GM19463 (cell line): ENCODE measurements at regions not wholly inside any gene's neighbourhood (a gene's known extent, or its start where the extent isn't known, plus 50 kb on each side); places are given as distances from the start of the nearest gene placed in this dataset.

ENCODE experiments used
- ATAC-seq: cut with Tn5 transposase; IDR thresholded peaks from one replicate; pipeline ENCODE4 v1.9.1; 2021; ENCODE audit warnings: mild to moderate bottlenecking, moderate library complexity; ENCODE audit not compliant: unreplicated experiment

- ATAC-seq, result no peak
These were observed 246.2 kb downstream of the LRFN2 start for GRCh38 chr6:40340957-40341356.

DNA sequence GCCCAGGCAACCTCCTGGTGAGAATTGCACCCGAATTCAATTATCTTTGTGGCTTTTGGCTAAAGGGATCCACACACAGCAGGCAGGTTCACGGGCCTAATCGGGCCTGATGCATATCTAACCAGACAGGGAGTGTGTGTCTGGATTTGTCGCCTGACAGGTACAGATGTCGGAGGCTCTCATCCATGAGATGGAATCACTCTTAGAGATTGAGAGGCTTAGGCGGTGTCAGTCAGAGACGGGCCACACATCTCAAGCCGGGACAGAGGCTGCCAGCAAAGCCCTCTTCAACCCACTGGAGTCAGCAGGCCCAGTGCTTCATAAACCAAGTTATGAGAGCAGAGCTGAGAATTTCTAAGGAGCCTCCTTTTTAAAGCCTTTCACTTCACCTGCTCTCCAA, 247.0 kb downstream of the LRFN2 start:
- ATAC-seq, result no peak

DNA sequence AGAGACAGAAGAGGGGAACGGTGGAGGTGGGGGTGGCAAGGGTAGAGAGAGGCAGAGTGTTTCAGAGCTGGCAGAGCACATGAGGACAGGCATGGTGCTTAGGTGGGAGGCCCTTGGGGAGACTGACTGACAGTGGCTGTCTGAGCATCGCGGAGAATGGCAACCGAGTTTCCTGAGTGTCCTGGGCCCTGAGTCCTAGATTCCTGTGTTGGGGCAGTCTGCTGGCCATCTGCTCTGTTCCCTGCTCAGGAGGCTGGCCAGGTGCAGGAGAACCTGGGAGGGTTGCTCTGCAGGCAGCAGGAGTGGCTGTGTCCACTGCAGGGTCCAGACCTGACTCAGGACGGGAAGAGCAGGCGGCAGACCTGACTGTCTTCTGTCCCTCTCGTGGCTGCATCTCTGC, 248.9 kb downstream of the LRFN2 start:
- no peak for ATAC-seq

DNA sequence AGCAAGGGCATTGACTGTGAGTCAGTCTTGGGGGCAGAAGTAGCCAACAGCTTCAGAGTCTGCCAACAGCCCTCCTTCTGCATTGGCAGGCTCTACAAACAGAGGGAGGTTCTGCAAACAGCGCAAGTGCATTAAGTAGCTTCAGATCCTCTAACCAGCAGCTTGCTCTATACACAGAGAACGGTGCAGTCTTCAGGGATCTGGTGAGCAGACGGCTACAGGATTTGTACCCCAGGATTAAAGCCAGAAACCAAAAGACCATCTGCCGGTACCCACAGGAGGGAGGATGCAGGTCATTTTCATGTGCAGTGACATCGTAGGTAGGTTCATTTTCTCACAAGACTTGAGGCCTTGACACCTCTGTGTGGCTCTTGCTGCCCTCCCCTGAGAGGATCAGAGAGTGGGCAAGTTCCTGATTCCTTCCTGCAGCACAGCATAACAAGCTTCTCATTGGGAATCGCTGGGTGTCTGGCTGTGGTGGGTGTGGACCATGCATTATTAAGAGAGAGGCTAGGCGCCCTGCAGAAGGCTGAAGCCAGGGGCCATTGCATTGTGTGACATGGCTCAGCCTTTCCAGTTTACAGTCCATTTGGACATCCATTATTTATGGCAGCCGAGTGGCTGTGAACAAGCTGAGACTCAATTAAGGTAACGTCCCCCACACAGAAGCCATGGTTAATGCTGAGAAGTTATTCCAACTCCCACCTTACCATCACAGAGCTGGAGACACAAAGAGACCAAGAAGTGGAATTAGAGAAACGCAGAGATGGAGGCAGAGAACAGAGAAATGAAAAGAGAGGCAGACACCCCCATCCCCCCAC, 250.0 kb downstream of the LRFN2 start:
- ATAC-seq, result no peak

DNA sequence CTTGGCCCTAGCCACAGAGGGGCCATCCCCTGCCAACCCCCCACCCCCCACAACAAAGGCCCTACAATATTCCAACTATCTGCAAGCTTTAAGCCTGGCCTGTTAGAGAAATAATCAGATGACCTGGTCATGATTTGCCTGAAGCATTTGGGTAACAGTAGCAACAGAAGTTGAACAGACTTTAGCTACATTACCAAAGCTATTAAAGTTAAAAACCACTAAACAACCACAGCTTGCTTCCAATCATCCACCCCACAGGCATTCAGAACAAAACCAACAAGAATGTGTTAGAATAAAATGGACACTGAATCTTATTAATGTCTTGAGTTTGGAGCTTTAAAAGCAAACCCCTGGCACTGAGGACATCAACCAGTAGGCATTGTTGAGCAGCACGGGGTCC, 250.9 kb downstream of the LRFN2 start:
- no peak for ATAC-seq

GRCh38 chr6:40334496-40335270, 252.5 kb downstream of the LRFN2 start:
- ATAC-seq, result no peak

DNA sequence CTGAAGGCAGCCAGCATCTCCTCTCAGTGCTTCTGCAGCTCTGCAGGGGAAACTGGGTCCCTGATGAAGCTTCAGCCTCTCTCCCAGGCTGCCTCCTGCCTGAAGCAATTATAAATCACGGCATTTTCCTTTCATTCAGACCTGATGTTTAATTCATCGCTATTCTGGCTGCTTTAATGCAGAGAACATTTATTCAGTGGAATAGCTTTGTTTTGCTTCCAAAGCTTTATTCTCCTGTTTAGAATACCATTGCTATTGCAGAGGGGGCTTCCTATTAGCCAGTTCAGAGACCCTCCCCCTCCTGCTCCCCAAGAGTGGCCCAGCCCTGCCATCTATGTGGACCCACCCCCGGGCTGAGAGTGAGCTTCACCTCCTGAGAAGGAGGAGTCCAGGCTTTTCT, 255.6 kb downstream of the LRFN2 start:
- ATAC-seq, result no peak

DNA sequence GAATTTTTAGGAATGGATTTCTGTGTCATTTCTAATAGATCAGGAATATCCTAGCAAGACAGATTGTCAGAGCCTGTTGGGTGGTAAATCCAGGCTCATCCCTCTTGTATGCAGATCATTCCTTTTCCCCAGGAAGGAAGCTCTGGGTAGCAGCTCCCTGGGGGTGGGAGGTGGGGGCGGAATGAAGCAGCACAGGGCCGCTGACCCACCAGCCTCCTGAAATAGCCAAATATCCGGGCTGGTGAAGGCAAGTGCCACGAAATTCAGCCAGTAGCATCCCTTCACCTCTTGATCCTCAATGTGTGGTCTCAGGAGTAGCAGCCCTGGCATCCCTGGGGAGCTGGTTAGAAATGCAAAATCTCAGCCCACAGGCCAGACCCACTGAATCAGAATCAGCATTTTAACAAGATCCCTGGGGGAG, 256.9 kb downstream of the LRFN2 start:
- no peak for ATAC-seq

GRCh38 chr6:40328986-40329545, 258.1 kb downstream of the LRFN2 start:
- ATAC-seq, result no peak

DNA sequence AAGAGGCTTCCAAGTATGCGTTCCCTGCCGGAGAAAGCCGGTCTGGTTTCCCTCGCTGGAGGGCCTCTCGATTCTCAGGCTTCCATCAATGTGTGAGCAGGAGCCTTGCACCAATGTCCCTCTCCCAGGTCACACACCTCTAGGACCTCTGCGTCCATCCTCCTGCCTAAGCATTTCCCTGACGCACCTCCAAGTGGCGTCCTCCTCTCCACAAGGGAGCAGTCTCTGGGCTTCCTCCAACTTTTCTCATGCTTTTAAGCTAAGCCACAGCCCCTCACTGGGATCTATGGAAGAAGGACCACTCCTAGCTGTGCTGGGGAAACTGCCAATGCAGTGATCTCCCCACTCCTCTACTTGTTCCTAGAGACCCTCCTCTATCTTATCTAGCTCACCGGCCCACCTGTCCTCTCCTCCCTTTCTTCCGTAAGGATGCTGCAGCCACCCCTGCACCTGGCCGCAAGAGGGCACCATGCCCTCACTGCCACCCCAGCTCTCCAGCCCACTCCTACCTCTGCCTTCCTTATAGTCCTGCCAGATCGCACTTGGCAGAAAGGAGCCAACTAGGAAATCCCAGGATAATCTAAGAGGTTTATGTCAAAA, 258.7 kb downstream of the LRFN2 start:
- ATAC-seq, result no peak

DNA sequence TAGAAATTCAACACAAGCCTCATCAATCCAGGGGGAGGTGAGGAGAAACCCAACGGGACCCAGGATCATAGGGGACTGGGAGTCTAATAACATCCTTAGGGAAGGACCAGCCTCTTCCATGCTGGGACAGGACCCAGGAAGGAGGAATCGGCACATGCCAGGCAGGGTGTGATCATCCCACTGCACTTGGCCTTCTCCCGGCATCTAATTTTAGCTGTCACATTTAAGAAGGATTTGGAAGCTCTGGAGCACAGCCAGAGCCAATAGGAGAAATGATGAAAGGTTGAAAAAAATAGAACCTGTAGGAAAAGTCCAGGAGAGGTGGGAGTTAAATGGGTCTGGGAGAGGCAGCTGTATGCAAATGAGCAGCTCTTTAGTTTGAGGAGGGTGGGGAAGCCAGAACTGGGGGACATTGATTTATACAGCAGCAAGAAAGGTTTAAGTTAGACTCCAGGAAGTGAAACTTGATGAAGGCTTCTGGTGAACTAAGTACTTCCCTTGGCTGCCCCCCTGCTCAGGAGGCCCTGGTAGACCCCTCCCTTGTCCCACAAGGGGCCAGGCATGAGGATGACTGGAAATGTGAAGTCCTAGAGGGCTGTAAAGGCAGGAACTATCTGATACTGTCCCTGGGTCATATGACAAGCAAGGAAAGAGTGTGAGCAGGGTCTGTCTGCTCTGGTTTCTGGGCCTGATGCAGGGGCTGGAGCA, 260.3 kb downstream of the LRFN2 start:
- ATAC-seq, result no peak

- ATAC-seq, result no peak
These were observed 261.4 kb downstream of the LRFN2 start for GRCh38 chr6:40325791-40326190.

DNA sequence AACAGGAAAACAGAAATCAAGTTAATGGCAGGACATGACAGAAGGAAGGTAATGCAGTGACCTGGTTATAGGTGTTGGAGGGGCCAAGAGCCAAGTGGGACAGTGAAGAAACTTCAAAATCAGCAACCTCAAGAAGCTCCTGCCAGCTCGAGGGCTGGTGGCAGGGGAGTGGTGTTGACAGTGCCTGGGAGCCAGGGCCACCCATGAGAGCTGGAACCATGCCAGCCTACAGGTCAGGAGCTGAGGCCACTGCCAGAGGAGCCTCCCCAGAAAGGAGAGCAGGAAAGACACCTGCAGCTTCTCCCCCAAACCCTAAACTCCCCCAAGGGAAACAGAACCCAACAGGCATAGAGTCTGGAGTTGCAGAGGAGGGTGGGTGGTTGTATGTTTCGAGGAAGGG, 262.1 kb downstream of the LRFN2 start:
- no peak for ATAC-seq

DNA sequence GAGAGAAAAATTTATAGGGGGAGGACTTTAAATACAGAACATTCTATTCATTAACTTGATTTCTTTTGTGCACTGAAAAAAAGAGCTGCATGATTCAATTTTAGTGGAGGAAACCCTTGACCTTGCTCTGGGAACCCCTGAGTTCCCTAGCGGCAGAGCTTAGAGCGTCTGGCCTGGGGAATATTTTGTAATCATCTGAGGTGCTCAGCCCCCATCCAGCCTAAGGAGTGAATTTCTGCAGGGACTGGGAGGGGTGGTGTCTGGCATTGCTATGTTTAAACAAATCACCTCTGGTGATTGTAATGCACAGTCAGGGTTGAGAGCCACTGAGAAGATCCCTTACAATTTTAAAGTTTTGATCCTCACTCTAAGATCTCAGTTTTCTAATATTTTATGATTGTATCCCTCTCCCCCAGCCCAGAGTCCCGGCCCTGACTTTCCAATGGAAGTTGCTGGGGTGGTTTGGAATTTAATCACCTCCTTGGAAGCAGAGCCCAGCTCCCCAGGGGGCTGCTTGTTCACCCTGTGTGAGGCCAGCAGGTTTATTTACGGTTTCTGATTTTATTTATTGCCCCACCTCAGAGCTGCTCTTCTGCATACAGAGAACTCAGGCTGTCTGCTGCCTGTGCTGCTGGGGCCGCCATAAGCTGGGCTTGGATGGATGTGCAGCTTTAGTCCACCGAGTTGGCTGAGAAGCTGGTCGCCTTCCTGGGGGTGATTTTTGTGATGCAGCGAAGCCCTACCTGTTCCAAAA, 263.1 kb downstream of the LRFN2 start:
- ATAC-seq, result no peak

DNA sequence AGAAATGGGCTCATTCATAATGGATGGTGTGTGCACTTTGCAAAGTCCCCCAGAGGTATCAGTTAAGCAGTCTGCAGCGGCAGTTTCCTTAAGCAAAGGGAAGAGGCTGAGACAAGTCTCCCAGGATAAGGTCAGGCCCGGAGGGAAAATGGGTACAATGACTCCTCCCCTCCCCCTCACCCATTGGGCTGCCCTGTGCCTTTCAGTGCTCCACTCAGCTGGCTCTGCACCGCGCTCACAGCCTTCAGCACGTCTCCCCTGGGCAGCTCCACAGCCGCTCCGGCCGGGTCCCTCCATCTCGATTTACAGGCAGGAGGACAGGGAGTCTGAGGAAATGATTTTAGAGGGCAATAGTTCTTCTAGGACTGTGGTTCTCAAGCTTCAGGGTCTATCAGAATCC, 264.8 kb downstream of the LRFN2 start:
- ATAC-seq, result no peak

GRCh38 chr6:40321616-40322015, 265.5 kb downstream of the LRFN2 start:
- ATAC-seq, result no peak

GRCh38 chr6:40320947-40321346, 266.2 kb downstream of the LRFN2 start:
- no peak for ATAC-seq

DNA sequence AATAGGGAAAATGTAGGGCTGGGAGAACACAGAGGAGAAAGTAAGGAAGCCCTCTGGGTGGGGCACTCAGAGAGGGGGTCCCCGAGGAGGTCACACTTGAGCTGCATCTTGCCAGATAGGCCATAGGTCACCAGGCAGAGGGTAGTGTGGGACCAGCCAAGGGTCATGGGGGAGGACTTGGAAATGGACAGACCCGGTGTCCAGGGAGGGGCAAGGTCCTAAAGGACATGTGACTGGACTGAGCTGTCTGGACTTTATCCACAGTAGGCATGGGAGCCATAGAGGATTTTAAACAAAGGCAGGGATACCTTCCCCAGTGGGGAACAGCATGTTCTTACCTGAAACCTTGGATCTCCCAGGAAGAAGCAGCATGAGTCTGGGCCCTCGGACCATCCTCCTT, 266.7 kb downstream of the LRFN2 start:
- no peak for ATAC-seq

DNA sequence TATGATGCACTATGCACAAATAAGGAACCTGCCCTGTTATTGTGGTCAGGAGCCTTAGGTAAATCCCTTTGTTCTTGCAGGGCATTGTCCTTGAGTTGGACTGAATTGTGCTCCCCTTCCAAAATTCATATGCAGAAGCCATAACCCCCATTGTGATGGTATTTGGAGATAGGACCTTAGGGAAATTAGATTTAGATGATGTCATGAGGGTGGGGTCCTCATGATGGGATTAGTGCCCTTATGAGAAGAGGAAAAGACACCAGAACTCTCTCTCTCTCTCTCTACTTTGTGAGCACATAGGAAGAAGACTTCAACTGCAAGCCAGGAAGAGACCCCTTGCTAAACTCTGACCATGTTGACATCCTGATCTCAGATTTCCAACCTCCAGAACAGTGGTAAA, 268.0 kb downstream of the LRFN2 start:
- no peak for ATAC-seq

DNA sequence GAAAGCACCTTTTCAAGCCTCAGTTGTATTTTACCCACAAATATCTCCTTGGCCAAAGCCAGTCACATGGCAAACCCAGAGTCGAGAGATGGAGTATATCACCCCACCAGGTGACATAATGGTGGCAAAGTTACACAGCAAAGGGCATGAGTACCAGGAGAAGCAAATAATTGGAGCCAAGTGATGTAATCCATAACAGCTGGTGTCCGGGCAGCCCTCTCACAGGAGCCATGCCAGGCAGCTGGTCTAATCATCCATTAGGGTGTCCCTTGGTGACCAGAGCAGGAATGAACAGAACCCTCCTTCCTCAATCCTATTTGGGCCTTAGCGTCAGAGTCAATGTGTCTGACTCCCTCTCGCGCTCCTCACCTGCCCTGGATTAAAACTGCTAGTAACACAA, 272.1 kb downstream of the LRFN2 start:
- ATAC-seq, result no peak
